ENCODE measurements at regions not wholly inside any gene's neighbourhood (a gene's known extent, or its start where the extent isn't known, plus 50 kb on each side); places are given as distances from the start of the nearest gene placed in this dataset.
A peak's percentile ranks its signal among the peaks of the same experiment; 100 is the strongest.

GRCh38 chr9:97124256-97124655, 85.3 kb upstream of the CTSV start:
- H2BK15ac ChIP-seq (ENCODE audit: low read depth, low read length) = no peak overlapping the region
- H3K4ac ChIP-seq (ENCODE audit: low read depth, low read length) = no peak overlapping the region
- no peak overlapping the region for H3K23ac ChIP-seq (ENCODE audit: insufficient read length, low read depth, low read length)
- no peak overlapping the region for H2BK20ac ChIP-seq (ENCODE audit: low read depth, low read length, poor library complexity, severe bottlenecking)
- H3K27ac Mint-ChIP-seq = peak overlapping the region in 2 of 3 experiments; percentile 74 to 81; a peak in 4 of 7 replicates
- no peak overlapping the region for H3K4me2 ChIP-seq (ENCODE audit: insufficient read depth, insufficient read length, low read length)
- no peak overlapping the region for H3K9ac ChIP-seq (ENCODE audit: extremely low read depth, insufficient read length, low read length)
- H3K56ac ChIP-seq (ENCODE audit: insufficient read length, low read depth, low read length) = no peak overlapping the region
- H3K79me1 ChIP-seq (ENCODE audit: insufficient read depth, low read depth, low read length, poor library complexity, severe bottlenecking) = peaks cover 3% of the 10 kb centered on the region
- no peaks in the 10 kb centered on the region; the same call in 1 of the 2 replicates for H3K79me2 ChIP-seq (ENCODE audit: insufficient read depth, low read length)
- H2AFZ ChIP-seq (ENCODE audit: low read length) = no peak overlapping the region
- H2BK120ac ChIP-seq (ENCODE audit: low read depth, low read length, poor library complexity, severe bottlenecking) = no peak overlapping the region
- no peak overlapping the region for H2AK5ac ChIP-seq (ENCODE audit: insufficient read length, low read length)
- H3K36me3 Mint-ChIP-seq (ENCODE audit: insufficient read depth in 1 of 3, low read depth in 3 of 3) = peaks cover 55 to 96% (median 91%) of the 10 kb centered on the region in 3 experiments
- no peak for TF ChIP-seq CTCF (conservative IDR thresholded peaks at IDR 0.05)
- H3K4me3 Mint-ChIP-seq = no peak overlapping the region
- no peaks in the 10 kb centered on the region for H3K4me1 ChIP-seq (ENCODE audit: insufficient read depth, low read length)
- no peak overlapping the region for H2BK5ac ChIP-seq (ENCODE audit: insufficient read length, low read length)
- no peak overlapping the region for H4K91ac ChIP-seq (ENCODE audit: insufficient read length, low read depth, low read length)
- no CpG with 5 or more reads among the region's 4 CpGs for WGBS (ENCODE audit: extremely low coverage, insufficient read length, low lambda C conversion rate)
- no peak overlapping the region for H3K14ac ChIP-seq (ENCODE audit: insufficient read depth, low read length)
- no peak for DNase-seq
- no peak overlapping the region for H3K18ac ChIP-seq (ENCODE audit: insufficient read length, low read depth, low read length)
- H3K27ac ChIP-seq (ENCODE audit: insufficient read length, low read depth, low read length) = no peak overlapping the region
- no peak overlapping the region for H2BK12ac ChIP-seq (ENCODE audit: insufficient read length, low read depth, low read length)
- H3K4me1 Mint-ChIP-seq = peaks cover 6% of the 10 kb centered on the region in 2 experiments; a peak in 3 of 4 replicates
- no peaks in the 10 kb centered on the region for H3K27me3 ChIP-seq (ENCODE audit: insufficient read depth, low read length)
- H4K8ac ChIP-seq (replicated peaks; ENCODE audit: insufficient read length, low read depth, low read length) = no peak overlapping the region
- no peaks in the 10 kb centered on the region for H3K23me2 ChIP-seq (ENCODE audit: insufficient read length, low read depth, low read length, poor library complexity, severe bottlenecking)
- H3K27me3 Mint-ChIP-seq (ENCODE audit: low read depth) = no peaks in the 10 kb centered on the region
- no peaks in the 10 kb centered on the region; a peak in 1 of 5 replicates for H3K9me3 Mint-ChIP-seq
- H3K9me3 ChIP-seq (ENCODE audit: control insufficient read depth, low read depth, low read length) = no peaks in the 10 kb centered on the region
- H4K5ac ChIP-seq (ENCODE audit: insufficient read length, low read depth, low read length) = no peak overlapping the region
- H3T11ph ChIP-seq (ENCODE audit: low read length) = no peak overlapping the region
- no peaks in the 10 kb centered on the region for H4K20me1 ChIP-seq (ENCODE audit: control insufficient read depth, insufficient read depth, insufficient read length)

Measured in H9 (cell line).